Stimulated activated CD4-positive, alpha-beta T cell treated with anti-CD3 and anti-CD28 coated beads, Interleukin-4, amount 100 ng/mL, for 48 hours (primary cell): ENCODE measurements at regions not wholly inside any gene's neighbourhood (a gene's known extent, or its start where the extent isn't known, plus 50 kb on each side); places are given as distances from the start of the nearest gene placed in this dataset.
"Not testable (repeated sequence)": the region's sequence is repeated elsewhere in the genome, so short reads cannot be mapped to it uniquely, and the experiment has no call there.

Experiments
- DNase-seq, 2 donors: peaks; one replicate each; pipeline ENCODE4 v3.0.0-alpha.2; 2020; ENCODE audit warnings: low read depth in 2 of 2

GRCh38 chr12:29961231-29961630, 177.5 kb upstream of the TMTC1 start:
- DNase-seq, result no peak

- no peak for DNase-seq
Measured at GRCh38 chr12:29960122-29960521, 176.4 kb upstream of the TMTC1 start.

- no peak for DNase-seq
Measured at GRCh38 chr12:29957835-29958234, 174.1 kb upstream of the TMTC1 start.

GRCh38 chr12:29945904-29946303, 162.2 kb upstream of the TMTC1 start:
- no peak for DNase-seq

GRCh38 chr12:29944269-29945000, 160.7 kb upstream of the TMTC1 start:
- DNase-seq, result no peak

GRCh38 chr12:29943683-29944082, 159.9 kb upstream of the TMTC1 start:
- DNase-seq, result no peak

GRCh38 chr12:29940811-29941210, 157.1 kb upstream of the TMTC1 start:
- no peak for DNase-seq

- DNase-seq, result no peak
Measured at GRCh38 chr12:29930503-29930902, 146.8 kb upstream of the TMTC1 start.

GRCh38 chr12:29929295-29929694, 145.6 kb upstream of the TMTC1 start:
- no peak for DNase-seq

- no peak for DNase-seq
Measured at GRCh38 chr12:29921307-29921706, 137.6 kb upstream of the TMTC1 start.

GRCh38 chr12:29908157-29908556, 124.4 kb upstream of the TMTC1 start:
- no peak for DNase-seq

GRCh38 chr12:29907461-29907860, 123.7 kb upstream of the TMTC1 start:
- no peak for DNase-seq

GRCh38 chr12:29902043-29902442, 118.3 kb upstream of the TMTC1 start:
- DNase-seq, result no peak

- DNase-seq, result no peak
Measured at GRCh38 chr12:29901585-29901984, 117.8 kb upstream of the TMTC1 start.

- no peak for DNase-seq
Measured at GRCh38 chr12:29899212-29899931, 115.6 kb upstream of the TMTC1 start.

GRCh38 chr12:29895966-29896365, 112.2 kb upstream of the TMTC1 start:
- no peak for DNase-seq

- no peak for DNase-seq
Measured at GRCh38 chr12:29893002-29893401, 109.3 kb upstream of the TMTC1 start.

GRCh38 chr12:29891792-29892191, 108.0 kb upstream of the TMTC1 start:
- DNase-seq, result no peak

GRCh38 chr12:29889737-29890136, 106.0 kb upstream of the TMTC1 start:
- peak; percentile 1 to 10 for DNase-seq

GRCh38 chr12:29888777-29889176, 105.0 kb upstream of the TMTC1 start:
- DNase-seq, result no peak

GRCh38 chr12:29884957-29885356, 101.2 kb upstream of the TMTC1 start:
- not testable (repeated sequence) for DNase-seq

GRCh38 chr12:29883941-29884554, 100.3 kb upstream of the TMTC1 start:
- no peak for DNase-seq

GRCh38 chr12:29883525-29883924, 99.8 kb upstream of the TMTC1 start:
- no peak for DNase-seq
